ENCODE measurements at regions not wholly inside any gene's neighbourhood (a gene's known extent, or its start where the extent isn't known, plus 50 kb on each side); places are given as distances from the start of the nearest gene placed in this dataset.

DNA sequence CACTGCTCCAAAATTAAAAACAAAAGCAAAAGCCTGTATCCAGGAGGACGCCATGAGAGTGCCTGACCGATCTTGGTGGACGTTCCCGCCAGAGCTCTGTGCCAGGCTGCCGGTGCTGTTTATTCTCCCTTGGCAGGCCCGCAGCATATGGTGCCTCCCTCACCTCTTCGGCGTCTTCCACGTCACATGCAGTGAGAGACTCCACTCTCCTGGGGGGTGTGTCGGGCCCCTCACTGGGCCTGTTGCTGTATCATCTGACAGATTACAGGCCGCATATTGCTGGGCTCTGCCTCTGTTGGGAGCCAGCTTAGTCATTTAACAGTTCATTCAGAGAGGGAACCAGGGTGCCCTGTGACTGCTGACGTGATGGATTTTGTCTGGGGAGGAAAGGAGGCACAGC is 86.4 kb upstream of the ARRDC4 start:
- POLR2A ChIA-PET, result no interaction called here
- H3K9me3 ChIP-seq (ENCODE audit: low read length), result no peaks in the 10 kb centered on the region
- in situ Hi-C loops (cut with HindIII; ENCODE audit: extremely low pct_ligation_motif_present, low pct_unique_long_range_greater_than_20kb), result no loop called here
- no peaks in the 10 kb centered on the region for H3K36me3 ChIP-seq (replicated peaks in 1 of 2; ENCODE audit: control insufficient read depth in 1 of 2, insufficient read depth in 2 of 2, low read length in 2 of 2)
- H3K4me3 ChIP-seq (replicated peaks in 1 of 3; ENCODE audit: insufficient read depth in 1 of 3, low read depth in 2 of 3, low read length in 3 of 3), result no peak overlapping the region
- no peaks in the 10 kb centered on the region for H3K79me2 ChIP-seq (ENCODE audit: insufficient read depth, low read length)
- no peak for TF ChIP-seq ZNF7 (CRISPR knock-in tag; IDR thresholded peaks at IDR 0.05)
- no peak for TF ChIP-seq MXI1 (IDR thresholded peaks at IDR 0.05; ENCODE audit: borderline replicate concordance, low read depth, low read length)
- TF ChIP-seq KAT8 (CRISPR knock-in tag; IDR thresholded peaks at IDR 0.05), result no peak
- TF ChIP-seq, protein P1, sequence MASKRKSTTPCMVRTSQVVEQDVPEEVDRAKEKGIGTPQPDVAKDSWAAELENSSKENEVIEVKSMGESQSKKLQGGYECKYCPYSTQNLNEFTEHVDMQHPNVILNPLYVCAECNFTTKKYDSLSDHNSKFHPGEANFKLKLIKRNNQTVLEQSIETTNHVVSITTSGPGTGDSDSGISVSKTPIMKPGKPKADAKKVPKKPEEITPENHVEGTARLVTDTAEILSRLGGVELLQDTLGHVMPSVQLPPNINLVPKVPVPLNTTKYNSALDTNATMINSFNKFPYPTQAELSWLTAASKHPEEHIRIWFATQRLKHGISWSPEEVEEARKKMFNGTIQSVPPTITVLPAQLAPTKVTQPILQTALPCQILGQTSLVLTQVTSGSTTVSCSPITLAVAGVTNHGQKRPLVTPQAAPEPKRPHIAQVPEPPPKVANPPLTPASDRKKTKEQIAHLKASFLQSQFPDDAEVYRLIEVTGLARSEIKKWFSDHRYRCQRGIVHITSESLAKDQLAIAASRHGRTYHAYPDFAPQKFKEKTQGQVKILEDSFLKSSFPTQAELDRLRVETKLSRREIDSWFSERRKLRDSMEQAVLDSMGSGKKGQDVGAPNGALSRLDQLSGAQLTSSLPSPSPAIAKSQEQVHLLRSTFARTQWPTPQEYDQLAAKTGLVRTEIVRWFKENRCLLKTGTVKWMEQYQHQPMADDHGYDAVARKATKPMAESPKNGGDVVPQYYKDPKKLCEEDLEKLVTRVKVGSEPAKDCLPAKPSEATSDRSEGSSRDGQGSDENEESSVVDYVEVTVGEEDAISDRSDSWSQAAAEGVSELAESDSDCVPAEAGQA (IDR thresholded peaks at IDR 0.05; ENCODE audit: low read depth), result no peak
- TF ChIP-seq, protein P1 (CRISPR knock-in tag; IDR thresholded peaks at IDR 0.05; ENCODE audit: borderline replicate concordance), result no peak
- TF ChIP-seq ETV6 (CRISPR knock-in tag; conservative IDR thresholded peaks at IDR 0.05), result no peak
- TF ChIP-seq ATF7 (IDR thresholded peaks at IDR 0.05), result no peak
- no peak for TF ChIP-seq ATF7 (CRISPR knock-in tag; IDR thresholded peaks at IDR 0.05)
- TF ChIP-seq NFE2L2 (IDR thresholded peaks at IDR 0.05; ENCODE audit: low read length), result no peak
- TF ChIP-seq ZNF468 (CRISPR knock-in tag; IDR thresholded peaks at IDR 0.05), result no peak
- TF ChIP-seq SMARCE1 (IDR thresholded peaks at IDR 0.05; ENCODE audit: borderline replicate concordance), result no peak
- no peak for TF ChIP-seq ZBTB7A (CRISPR knock-in tag; IDR thresholded peaks at IDR 0.05)
- TF ChIP-seq HNRNPL (IDR thresholded peaks at IDR 0.05; ENCODE audit: low read depth, low read length), result no peak
- TF ChIP-seq CHD4 (IDR thresholded peaks at IDR 0.05; ENCODE audit: borderline replicate concordance, low read length), result no peak
- TF ChIP-seq, protein P2, sequence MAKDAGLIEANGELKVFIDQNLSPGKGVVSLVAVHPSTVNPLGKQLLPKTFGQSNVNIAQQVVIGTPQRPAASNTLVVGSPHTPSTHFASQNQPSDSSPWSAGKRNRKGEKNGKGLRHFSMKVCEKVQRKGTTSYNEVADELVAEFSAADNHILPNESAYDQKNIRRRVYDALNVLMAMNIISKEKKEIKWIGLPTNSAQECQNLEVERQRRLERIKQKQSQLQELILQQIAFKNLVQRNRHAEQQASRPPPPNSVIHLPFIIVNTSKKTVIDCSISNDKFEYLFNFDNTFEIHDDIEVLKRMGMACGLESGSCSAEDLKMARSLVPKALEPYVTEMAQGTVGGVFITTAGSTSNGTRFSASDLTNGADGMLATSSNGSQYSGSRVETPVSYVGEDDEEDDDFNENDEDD (CRISPR knock-in tag; IDR thresholded peaks at IDR 0.05; ENCODE audit: borderline replicate concordance), result no peak
- no peak for TF ChIP-seq RXRA (CRISPR knock-in tag; IDR thresholded peaks at IDR 0.05)
- TF ChIP-seq, protein P3, sequence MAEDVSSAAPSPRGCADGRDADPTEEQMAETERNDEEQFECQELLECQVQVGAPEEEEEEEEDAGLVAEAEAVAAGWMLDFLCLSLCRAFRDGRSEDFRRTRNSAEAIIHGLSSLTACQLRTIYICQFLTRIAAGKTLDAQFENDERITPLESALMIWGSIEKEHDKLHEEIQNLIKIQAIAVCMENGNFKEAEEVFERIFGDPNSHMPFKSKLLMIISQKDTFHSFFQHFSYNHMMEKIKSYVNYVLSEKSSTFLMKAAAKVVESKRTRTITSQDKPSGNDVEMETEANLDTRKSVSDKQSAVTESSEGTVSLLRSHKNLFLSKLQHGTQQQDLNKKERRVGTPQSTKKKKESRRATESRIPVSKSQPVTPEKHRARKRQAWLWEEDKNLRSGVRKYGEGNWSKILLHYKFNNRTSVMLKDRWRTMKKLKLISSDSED (CRISPR knock-in tag; IDR thresholded peaks at IDR 0.05), result no peak
- no peak for TF ChIP-seq U2AF2 (IDR thresholded peaks at IDR 0.05; ENCODE audit: low read depth, low read length)
- TF ChIP-seq ZNF652 (CRISPR knock-in tag; IDR thresholded peaks at IDR 0.05; ENCODE audit: borderline replicate concordance, low read depth), result no peak
- no peak for TF ChIP-seq ZSCAN12 (CRISPR knock-in tag; IDR thresholded peaks at IDR 0.05)
- FAIRE-seq, result no peak
- intact Hi-C loops (cut with micrococcal nuclease; ENCODE audit: unreplicated experiment), result no loop called here
- DNase-seq (ENCODE audit: low spot score), result no peak
- H3K27me3 ChIP-seq (ENCODE audit: control insufficient read depth in 1 of 2, insufficient read depth in 2 of 2, low read length in 2 of 2), result no peaks in the 10 kb centered on the region
- 60% methylated on average over 12 of the region's 12 CpGs for WGBS (ENCODE audit: low lambda C conversion rate)
- CTCF ChIA-PET (ENCODE audit: low intra/inter-chr PET ratio, low total read pairs), result no interaction called here
- H3K27ac ChIP-seq (ENCODE audit: extremely low read length, insufficient read depth, low read length), result no peak overlapping the region
- BruUV-seq (replicated peaks), result no TSS peak
- H3K4me2 ChIP-seq (ENCODE audit: low read depth, low read length), result no peak overlapping the region
- H4K20me1 ChIP-seq (ENCODE audit: insufficient read depth, low read length), result no peaks in the 10 kb centered on the region
- no peaks in the 10 kb centered on the region for H3K4me1 ChIP-seq (ENCODE audit: insufficient read depth, low read length)
- no peak overlapping the region for H3K9ac ChIP-seq (ENCODE audit: insufficient read depth, low read depth, low read length)
- no peak for ATAC-seq
- H2AFZ ChIP-seq (ENCODE audit: low read length), result no peak overlapping the region

Data from HepG2 (cell line).